Heart right ventricle (tissue), 16 donors: ENCODE measurements at regions not wholly inside any gene's neighbourhood (a gene's known extent, or its start where the extent isn't known, plus 50 kb on each side); places are given as distances from the start of the nearest gene placed in this dataset.

Experiments used
- ATAC-seq, 8 donors: fragments of 200-7000 bp; cut with Tn5 transposase; one replicate each; pipeline ENCODE4 v1.9.1; 2020; ENCODE audit warnings: mild to moderate bottlenecking in 8 of 8, moderate library complexity in 8 of 8, moderate number of reproducible peaks in 1 of 8
- DNase-seq, 2 donors: peaks; one replicate each; pipeline ENCODE4 v3.0.0-alpha.2; 2020
- H3K27ac ChIP-seq, 10 donors: fragments of 200-600 bp; sonication (generic) in 2 of 10; one replicate each; pipeline versions ENCODE4 v1.5.0 to v1.8.0; 2020 to 2022; ENCODE audit warnings: mild to moderate bottlenecking in 3 of 10
- H3K27me3 ChIP-seq, 7 donors: fragments of 200-600 bp; one replicate each; pipeline ENCODE4 v1.8.0; 2021 to 2022; ENCODE audit warnings: mild to moderate bottlenecking in 2 of 7
- H3K36me3 ChIP-seq, 9 donors: fragments of 200-600 bp; sonication (generic) in 1 of 9; one replicate each; pipeline versions ENCODE4 v1.5.0 to v1.8.0; 2020 to 2022; ENCODE audit warnings: mild to moderate bottlenecking in 2 of 9
- H3K4me1 ChIP-seq, 9 donors: fragments of 200-600 bp; sonication (generic) in 1 of 9; one replicate each; pipeline versions ENCODE4 v1.5.0 to v1.8.0; 2020 to 2022; ENCODE audit warnings: mild to moderate bottlenecking in 4 of 9
- H3K4me3 ChIP-seq, 10 donors: fragments of 200-600 bp; sonication (generic) in 2 of 10; one replicate each; pipeline versions ENCODE4 v1.5.0 to v1.8.0; 2020 to 2022; ENCODE audit warnings: mild to moderate bottlenecking in 7 of 10, moderate library complexity in 2 of 10
- H3K9me3 ChIP-seq, 11 donors: fragments of 200-600 bp in 10 of 11; sonication (generic) in 2 of 11; one replicate each; pipeline versions ENCODE4 v1.5.0 to v1.8.0; 2013 to 2022; ENCODE audit warnings: mild to moderate bottlenecking in 2 of 11, control low read depth in 1 of 11, moderate library complexity in 1 of 11
- CTCF ChIP-seq, 9 donors: fragments of 200-600 bp; sonication (generic) in 2 of 9; IDR thresholded peaks; one replicate each; pipeline versions ENCODE4 v1.5.0 to v1.8.0; 2021 to 2022; ENCODE audit warnings: antibody characterized with exemption in 9 of 9, mild to moderate bottlenecking in 5 of 9, moderate library complexity in 1 of 9
- WGBS, 2 donors: extraction: QIAGEN DNeasy Blood & Tissue Kit; methylation state at CpG; one replicate each; pipeline ENCODE4 v1.1.7; 2013; ENCODE audit warnings: inconsistent platforms in 1 of 2; 5-methylcytosine and 5-hydroxymethylcytosine counted together
- intact Hi-C, 10 donors: fragments of 100-400 bp; cut with DNase I; formaldehyde crosslinking; loops; one replicate each; pipeline versions ENCODE4 v1.11.1 to v1.14.2; 2022
- donor health status: Arrhythmogenic right ventricular cardiomyopathy.
- donor health status: ischemic (EF 13 %, LVEDD 7.1; RV severe dilation, severe dysfunction).
- donor health status: healthy with polysubstance abuse.
- donor health status: DM: no; HTN: yes; CAD: no.
- donor health status: DM: no; HTN: no; CAD: no.
- donor health status: ischemic (EF 25% LVEDD 6.9; RV normal size, moderate dysfunction).
- donor health status: ischemic (EF 25% LVEDD 5.7; RV mildly dilated, moderate dysfunction).
- donor health status: healthy.
- donor health status: DM: yes; HTN: yes; CAD: no.
- donor health status: Ischemic cardiomyopathy.
- donor health status: ischemic (EF 35%, LVEDD 5.7; RV mildly dilated, moderate dysfunction).
- donor health status: nonischemic (EF 11% LVEDD 7.7; RV severe dilation, severe dysfunction).
- donor health status: DM: yes; HTN: yes; CAD: no.
- donor health status: PGD.
- donor health status: ischemic (EF 29% LVEDD 5.4; RV normal size, mild dysfunction).
- donor health status: nonischemic (EF 23%, LVEDD 6.1; RV moderate dilation, normal function).

GRCh38 chr10:18795549-18795948 is 136.3 kb downstream of the ARL5B start:
- ATAC-seq: no peak
- no peak overlapping the region for H3K4me3 ChIP-seq
- H3K9me3 ChIP-seq: peaks cover 0 to 26% (median 0%) of the 10 kb centered on the region in 11 donors
- peaks cover 0 to 6% (median 0%) of the 10 kb centered on the region in 7 donors for H3K27me3 ChIP-seq
- H3K36me3 ChIP-seq: no peaks in the 10 kb centered on the region
- intact Hi-C loops: no loop called here
- 89% methylated on average over 3 of the region's 3 CpGs for WGBS, 2 donors
- no peak overlapping the region for H3K27ac ChIP-seq
- DNase-seq: no peak
- TF ChIP-seq CTCF (IDR thresholded peaks at IDR 0.05): no peak
- H3K4me1 ChIP-seq: no peaks in the 10 kb centered on the region

DNA sequence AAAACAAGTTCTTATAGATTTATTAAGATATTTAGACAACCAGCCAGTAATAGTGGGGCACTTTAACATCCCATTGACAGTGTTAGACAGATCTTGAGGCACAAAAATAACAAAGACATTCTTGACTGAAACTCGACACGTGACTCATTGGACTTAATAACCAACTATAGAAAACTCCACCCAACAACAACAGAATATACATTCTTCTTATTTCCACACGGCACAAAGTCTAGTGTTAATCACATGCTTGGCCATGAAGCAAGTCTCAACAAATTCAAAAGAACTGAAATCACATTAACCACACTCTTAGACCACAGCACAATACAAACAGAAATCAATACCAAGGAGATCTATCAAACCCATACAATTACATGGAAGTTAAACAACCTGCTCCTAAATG is 138.1 kb downstream of the ARL5B start:
- DNase-seq (no peak), ATAC-seq (no peak)
- TF ChIP-seq CTCF (IDR thresholded peaks at IDR 0.05): no peak
- intact Hi-C loops: no loop called here
- Histone ChIP-seq H3K4me3 (no peak overlapping the region), H3K27me3 (peaks cover 0 to 6% (median 0%) of the 10 kb centered on the region in 7 donors), H3K4me1 (no peaks in the 10 kb centered on the region), H3K36me3 (no peaks in the 10 kb centered on the region), H3K9me3 (peaks cover 0 to 29% (median 0%) of the 10 kb centered on the region in 11 donors), H3K27ac (no peak overlapping the region)
- WGBS, 2 donors: 82 to 83% methylated on average over 3 of the region's 3 CpGs

DNA sequence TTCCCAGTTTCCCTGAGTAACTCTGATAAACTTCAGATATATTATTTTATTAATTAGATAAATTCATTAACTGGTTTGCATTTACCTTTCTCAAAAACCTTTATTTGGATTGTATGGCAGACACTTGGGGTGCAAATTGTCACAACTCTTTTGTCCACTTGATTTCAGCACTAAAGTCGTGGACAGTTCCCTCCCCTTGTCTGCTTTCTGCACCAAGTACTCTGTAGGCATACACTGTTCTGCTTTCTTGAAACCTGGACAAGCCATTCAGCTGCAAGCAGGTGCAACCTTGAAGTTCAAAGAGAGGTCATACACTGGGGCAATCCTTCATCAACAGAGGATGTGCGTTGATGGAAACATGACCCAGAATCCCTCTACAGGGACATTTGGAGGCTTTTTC is 162.9 kb downstream of the ARL5B start:
- Histone ChIP-seq H3K36me3 (no peaks in the 10 kb centered on the region), H3K4me3 (no peak overlapping the region), H3K4me1 (no peaks in the 10 kb centered on the region), H3K27ac (no peak overlapping the region), H3K27me3 (no peaks in the 10 kb centered on the region), H3K9me3 (peaks cover 0 to 24% (median 0%) of the 10 kb centered on the region in 11 donors)
- WGBS, 2 donors: 17 to 29% methylated on average over 2 of the region's 2 CpGs
- intact Hi-C loops: no loop called here
- DNase-seq: no peak
- ATAC-seq: no peak
- TF ChIP-seq CTCF (IDR thresholded peaks at IDR 0.05): no peak

DNA sequence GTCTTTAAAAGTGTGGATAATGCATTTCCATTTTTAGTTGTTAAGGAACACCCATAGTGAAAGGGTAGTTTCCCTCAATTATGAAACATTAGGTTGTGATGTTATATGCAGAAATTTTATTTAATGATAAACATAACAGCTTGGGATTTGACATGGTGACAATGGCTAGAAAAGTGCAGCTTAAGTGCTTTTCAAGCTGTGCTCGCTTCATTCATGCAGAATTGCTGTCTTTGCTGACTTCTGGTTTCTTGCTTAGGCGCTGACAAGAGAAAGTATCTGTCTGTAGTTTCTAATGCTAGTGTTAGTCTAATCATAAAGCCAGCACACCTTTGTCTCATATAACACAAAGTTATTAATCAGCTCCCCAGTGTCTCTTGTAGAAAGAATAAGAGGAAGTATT is 170.0 kb downstream of the ARL5B start:
- no peaks in the 10 kb centered on the region for H3K36me3 ChIP-seq
- ATAC-seq (no peak), DNase-seq (no peak)
- H3K27ac ChIP-seq: no peak overlapping the region
- intact Hi-C loops: no loop called here
- H3K4me1 ChIP-seq: no peaks in the 10 kb centered on the region
- 45 to 55% methylated on average over 2 of the region's 2 CpGs for WGBS, 2 donors
- no peaks in the 10 kb centered on the region for H3K27me3 ChIP-seq
- peaks cover 0 to 8% (median 0%) of the 10 kb centered on the region in 11 donors for H3K9me3 ChIP-seq
- TF ChIP-seq CTCF (IDR thresholded peaks at IDR 0.05): no peak
- no peak overlapping the region for H3K4me3 ChIP-seq
